Endothelial cell of umbilical vein (primary cell): ENCODE measurements at regions not wholly inside any gene's neighbourhood (a gene's known extent, or its start where the extent isn't known, plus 50 kb on each side); places are given as distances from the start of the nearest gene placed in this dataset.

ENCODE experiments used
- BruUV-seq: library from RNA; stranded (reverse); fragments of 400-500 nt; replicated peaks from 2 replicates; lab custom pipeline; 2021; lab: Mats Ljungman, UMichigan
- CTCF ChIA-PET: fragments of 300-600, 350-600 bp; sonication (Branson Sonifier 250); formaldehyde crosslinking; loops from one replicate; lab custom pipeline; 2021; ENCODE audit warnings: antibody characterized with exemption, inconsistent platforms; lab: Charles Lee
- POLR2A ChIA-PET: fragments of 300-600, 350-600 bp; sonication (Branson Sonifier 250); formaldehyde crosslinking; loops from one replicate; lab custom pipeline; 2021; ENCODE audit warnings: antibody characterized with exemption, inconsistent platforms; lab: Charles Lee
- DNase-seq: peaks from one replicate; pipeline ENCODE4 v3.0.0-alpha.2; 2011; ENCODE audit warnings: low read depth, low spot score
- FAIRE-seq: peaks from 2 replicates; lab custom pipeline; 2011; peaks lifted over from hg19 to GRCh38; lab: Jason Lieb, UNC
- H2AFZ ChIP-seq: 2 replicates; pipeline ENCODE4 v1.6.0; 2012; ENCODE audit warnings: low read depth, low read length, control low read depth, inconsistent platforms
- H3K27ac ChIP-seq: 2 replicates; pipeline ENCODE4 v1.5.1; 2011; ENCODE audit warnings: low read depth, mild to moderate bottlenecking, control low read depth, low read length, moderate library complexity; ENCODE audit not compliant: insufficient read depth
- H3K27me3 ChIP-seq, 2 experiments: 2 replicates each; pipeline versions ENCODE4 v1.6.0 to v1.6.1; 2011; ENCODE audit warnings: low read length in 2 of 2, mixed read lengths in 1 of 2; ENCODE audit not compliant: control insufficient read depth in 2 of 2, insufficient read depth in 2 of 2
- H3K36me3 ChIP-seq, 2 experiments: 2 replicates in 1 of 2; 3 replicates in 1 of 2; pipeline ENCODE4 v1.5.1; 2011; ENCODE audit warnings: low read length in 2 of 2, mild to moderate bottlenecking in 1 of 2, moderate library complexity in 1 of 2; ENCODE audit not compliant: control insufficient read depth in 2 of 2, insufficient read depth in 2 of 2; ENCODE audit errors: extremely low read depth in 1 of 2
- H3K4me1 ChIP-seq: 3 replicates; pipeline ENCODE4 v1.5.1; 2011; ENCODE audit warnings: mild to moderate bottlenecking, low read length; ENCODE audit not compliant: control insufficient read depth, insufficient read depth; ENCODE audit errors: extremely low read depth
- H3K4me2 ChIP-seq: 2 replicates; pipeline ENCODE4 v1.6.1; 2011; ENCODE audit warnings: low read length, control low read depth, mixed read lengths; ENCODE audit not compliant: insufficient read depth
- H3K4me3 ChIP-seq, 3 experiments: fragments of 200-600 bp in 1 of 3; sonication (generic), shearing (Covaris generic) in 1 of 3; replicated peaks in 1 of 3; 2 replicates each; pipeline ENCODE4 v1.5.1; 2011 to 2016; ENCODE audit warnings: control low read depth in 3 of 3, low read length in 3 of 3, mild to moderate bottlenecking in 2 of 3, inconsistent platforms in 1 of 3, low read depth in 1 of 3, moderate library complexity in 1 of 3; ENCODE audit not compliant: insufficient read depth in 1 of 3
- H3K79me2 ChIP-seq: 2 replicates; pipeline ENCODE4 v1.6.0; 2012; ENCODE audit warnings: low read length, inconsistent platforms; ENCODE audit not compliant: control insufficient read depth, insufficient read depth
- H3K9ac ChIP-seq: replicated peaks from 2 replicates; pipeline ENCODE3; 2011; ENCODE audit warnings: low read length, control low read depth; ENCODE audit not compliant: insufficient read depth; ENCODE audit errors: extremely low read depth
- H3K9me1 ChIP-seq: replicated peaks from 3 replicates; pipeline ENCODE4 v1.6.0; 2011; ENCODE audit warnings: mild to moderate bottlenecking, low read length; ENCODE audit not compliant: control insufficient read depth, insufficient read depth; ENCODE audit errors: extremely low read depth
- H3K9me3 ChIP-seq: replicated peaks from 2 replicates; pipeline ENCODE4 v1.5.1; 2012; ENCODE audit warnings: low read length, inconsistent platforms; ENCODE audit not compliant: control insufficient read depth, insufficient read depth
- H4K20me1 ChIP-seq: replicated peaks from 2 replicates; pipeline ENCODE3; 2011; ENCODE audit warnings: mild to moderate bottlenecking, low read length; ENCODE audit not compliant: control insufficient read depth, insufficient read depth; ENCODE audit errors: extremely low read depth
- CTCF ChIP-seq, 2 donors: IDR thresholded peaks; 1 replicate in 1 of 2; 2 replicates in 1 of 2; pipeline ENCODE4 v1.5.1; 2011; ENCODE audit warnings: low read length in 2 of 2, mild to moderate bottlenecking in 2 of 2, moderate library complexity in 2 of 2, control low read depth in 1 of 2, inconsistent platforms in 1 of 2, low read depth in 1 of 2; ENCODE audit not compliant: insufficient read depth in 1 of 2; ENCODE audit errors: extremely low read depth in 1 of 2
- EZH2 ChIP-seq: IDR thresholded peaks from 2 replicates; pipeline ENCODE4 v1.6.1; 2012; ENCODE audit warnings: borderline replicate concordance, low read depth, mild to moderate bottlenecking, moderate library complexity, low read length, inconsistent platforms; ENCODE audit not compliant: severe bottlenecking
- FOS ChIP-seq: IDR thresholded peaks from 2 replicates; pipeline ENCODE4 v1.6.1; 2011; ENCODE audit warnings: mild to moderate bottlenecking, low read length, moderate library complexity, borderline replicate concordance; ENCODE audit not compliant: insufficient read depth
- GATA2 ChIP-seq: IDR thresholded peaks from 2 replicates; pipeline ENCODE4 v1.7.0; 2011; ENCODE audit warnings: low read depth, mild to moderate bottlenecking, moderate library complexity, mixed read lengths, low read length; ENCODE audit not compliant: insufficient read length, insufficient read depth
- JUN ChIP-seq: IDR thresholded peaks from 2 replicates; pipeline ENCODE4 v1.6.1; 2011; ENCODE audit warnings: borderline replicate concordance, low read depth; ENCODE audit not compliant: insufficient read length, insufficient read depth
- MYC ChIP-seq: IDR thresholded peaks from one replicate; pipeline ENCODE4 v1.6.1; 2011; ENCODE audit warnings: mild to moderate bottlenecking, low read depth, low read length
- POLR2A ChIP-seq: IDR thresholded peaks from 2 replicates; pipeline ENCODE4 v1.6.1; 2012; ENCODE audit warnings: low read depth, mild to moderate bottlenecking, control low read depth, low read length
- POLR2AphosphoS5 ChIP-seq: IDR thresholded peaks from 2 replicates; pipeline ENCODE4 v1.6.1; 2012; ENCODE audit warnings: low read depth, mild to moderate bottlenecking, control low read depth, low read length, moderate library complexity; ENCODE audit not compliant: insufficient read depth
- dilution Hi-C: fragments of 300-500 bp; cut with MboI; formaldehyde crosslinking; loops from one replicate; pipeline ENCODE4 v1.15.0; 2019; ENCODE audit warnings: low sequenced_read_pairs; ENCODE audit not compliant: extremely low pct_ligation_motif_present
- intact Hi-C: fragments of 100-400 bp; cut with micrococcal nuclease; formaldehyde crosslinking; loops from one replicate; pipeline ENCODE4 v1.10.0; 2022
- TF ChIP-seq, protein P1 (sequence below): IDR thresholded peaks from 2 replicates; pipeline ENCODE4 v1.6.1; 2011; ENCODE audit not compliant: insufficient read depth, insufficient read length

- intact Hi-C loops (no loop called here), dilution Hi-C loops (no loop called here)
- Histone ChIP-seq H3K79me2 (peaks cover 2% of the 10 kb centered on the region), H3K36me3 (no peaks in the 10 kb centered on the region), H3K4me2 (no peak overlapping the region), H3K27me3 (no peaks in the 10 kb centered on the region), H3K4me1 (no peaks in the 10 kb centered on the region), H3K27ac (no peak overlapping the region), H3K9ac (no peak overlapping the region), H3K9me3 (no peaks in the 10 kb centered on the region), H3K4me3 (no peak overlapping the region), H2AFZ (no peak overlapping the region), H3K9me1 (no peaks in the 10 kb centered on the region), H4K20me1 (no peaks in the 10 kb centered on the region)
- BruUV-seq = no TSS peak
- DNase-seq = no peak
- ChIA-PET CTCF (no interaction called here), POLR2A (no interaction called here)
- FAIRE-seq = no peak
- TF ChIP-seq EZH2 (no peak), CTCF (IDR thresholded peaks at IDR 0.05; ENCODE audit: extremely low read depth in 1 of 2, insufficient read depth in 1 of 2, low read depth in 1 of 2, low read length in 2 of 2) (no peak), POLR2AphosphoS5 (no peak), FOS (no peak)
- TF ChIP-seq, protein P1, sequence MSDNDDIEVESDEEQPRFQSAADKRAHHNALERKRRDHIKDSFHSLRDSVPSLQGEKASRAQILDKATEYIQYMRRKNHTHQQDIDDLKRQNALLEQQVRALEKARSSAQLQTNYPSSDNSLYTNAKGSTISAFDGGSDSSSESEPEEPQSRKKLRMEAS = no peak
Measured at GRCh38 chr6:144639654-144640053, 354.5 kb downstream of the UTRN start.

GRCh38 chr6:144641286-144641685, 356.2 kb downstream of the UTRN start:
- Histone ChIP-seq H3K9me1 (no peaks in the 10 kb centered on the region), H4K20me1 (no peaks in the 10 kb centered on the region), H3K4me2 (no peak overlapping the region), H3K4me1 (no peaks in the 10 kb centered on the region), H3K9ac (no peak overlapping the region), H3K4me3 (no peak overlapping the region), H2AFZ (no peak overlapping the region), H3K36me3 (no peaks in the 10 kb centered on the region), H3K9me3 (no peaks in the 10 kb centered on the region), H3K79me2 (no peaks in the 10 kb centered on the region), H3K27ac (no peak overlapping the region), H3K27me3 (no peaks in the 10 kb centered on the region)
- POLR2A ChIA-PET = no interaction called here
- no peak for DNase-seq
- BruUV-seq = no TSS peak
- dilution Hi-C loops = no loop called here
- intact Hi-C loops = no loop called here
- TF ChIP-seq POLR2A (no peak), POLR2AphosphoS5 (no peak), MYC (no peak), CTCF (IDR thresholded peaks at IDR 0.05; ENCODE audit: extremely low read depth in 1 of 2, insufficient read depth in 1 of 2, low read depth in 1 of 2, low read length in 2 of 2) (no peak), JUN (no peak), GATA2 (no peak), EZH2 (no peak), FOS (no peak)
- TF ChIP-seq, protein P1 = no peak
- no peak for FAIRE-seq
- CTCF ChIA-PET = no interaction called here
